ENCODE measurements at regions not wholly inside any gene's neighbourhood (a gene's known extent, or its start where the extent isn't known, plus 50 kb on each side); places are given as distances from the start of the nearest gene placed in this dataset.
A peak's percentile ranks its signal among the peaks of the same experiment; 100 is the strongest.

- TF ChIP-seq ZBTB4 (CRISPR knock-in tag; IDR thresholded peaks at IDR 0.05) (no peak), SPI1 (IDR thresholded peaks at IDR 0.05; ENCODE audit: borderline replicate concordance, insufficient read depth, low read depth, low read length) (peak; percentile 89; the same call in 1 of the 2 replicates), IKZF2 (IDR thresholded peaks at IDR 0.05) (peak; percentile 32 to 37; a peak in 2 of 4 replicates), EED (IDR thresholded peaks at IDR 0.05; ENCODE audit: low read depth) (peak; percentile 25; the same call in 1 of the 2 replicates), MYB (IDR thresholded peaks at IDR 0.05; ENCODE audit: borderline replicate concordance, low read depth, low read length) (no peak)
- Histone ChIP-seq H3K4me1 (ENCODE audit: control insufficient read depth, insufficient read depth, low read length) (peaks cover 3% of the 10 kb centered on the region; the same call in 1 of the 2 replicates), H3K4me3 (no peak overlapping the region), H3K27me3 (replicated peaks in 1 of 2; ENCODE audit: control insufficient read depth in 2 of 2, insufficient read depth in 2 of 2, low read length in 1 of 2) (no peaks in the 10 kb centered on the region), H2AFZ (ENCODE audit: control insufficient read depth, low read depth, low read length) (no peak overlapping the region), H3K36me3 (ENCODE audit: control insufficient read depth in 2 of 2, insufficient read depth in 2 of 2, low read length in 1 of 2) (no peaks in the 10 kb centered on the region), H3K9me3 (replicated peaks; ENCODE audit: control insufficient read depth, insufficient read depth, low read length) (no peaks in the 10 kb centered on the region), H3K4me2 (ENCODE audit: control insufficient read depth, insufficient read depth) (no peak overlapping the region), H4K20me1 (ENCODE audit: control insufficient read depth, insufficient read depth) (no peaks in the 10 kb centered on the region), H3K79me2 (ENCODE audit: control insufficient read depth, insufficient read depth, low read length) (no peaks in the 10 kb centered on the region), H3K27ac (ENCODE audit: control insufficient read depth, insufficient read depth) (no peak overlapping the region), H3K9ac (ENCODE audit: control insufficient read depth, insufficient read depth, low read length) (no peak overlapping the region)
- ATAC-seq (peak; percentile 72), FAIRE-seq (no peak), DNase-seq (ENCODE audit: low read depth, low spot score) (no peak)
- WGBS (ENCODE audit: insufficient coverage, insufficient replicate concordance, low lambda C conversion rate, missing lambda C conversion rate): 38% methylated on average over 9 of the region's 9 CpGs
- ChIA-PET SMC1A (ENCODE audit: uncharacterized antibody, unreplicated experiment) (no interaction called here), POLR2A (no interaction called here), RAD21 (ENCODE audit: unreplicated experiment) (no interaction called here), CTCF (no interaction called here)
- in situ Hi-C loops (cut with MboI) (no loop called here), intact Hi-C loops (cut with micrococcal nuclease; ENCODE audit: unreplicated experiment) (no loop called here)
- BruUV-seq (replicated peaks): no TSS peak
Observed at GRCh38 chr9:121551985-121552753, 52.5 kb upstream of the GGTA1 start.
